ENCODE measurements at regions not wholly inside any gene's neighbourhood (a gene's known extent, or its start where the extent isn't known, plus 50 kb on each side); places are given as distances from the start of the nearest gene placed in this dataset.

GRCh38 chr2:196473617-196474016 is 165.9 kb upstream of the CCDC150 start:
- WGBS, 4 donors, result 27 to 30% (median 28%) methylated on average over 3 of the region's 3 CpGs
- H3K4me3 ChIP-seq, result no peak overlapping the region
- intact Hi-C loops (cut with DNase I), result no loop called here
- no peaks in the 10 kb centered on the region for H3K27me3 ChIP-seq
- H3K36me3 ChIP-seq (replicated peaks in 1 of 2), result no peaks in the 10 kb centered on the region
- no peaks in the 10 kb centered on the region for H3K9me3 ChIP-seq (replicated peaks in 1 of 3)
- TF ChIP-seq POLR2A (IDR thresholded peaks at IDR 0.05) (no peak), CTCF (IDR thresholded peaks at IDR 0.05) (no peak)
- H3K4me1 ChIP-seq (replicated peaks in 1 of 2), result no peaks in the 10 kb centered on the region
- H3K27ac ChIP-seq, result no peak overlapping the region
- no peak for DNase-seq

DNA sequence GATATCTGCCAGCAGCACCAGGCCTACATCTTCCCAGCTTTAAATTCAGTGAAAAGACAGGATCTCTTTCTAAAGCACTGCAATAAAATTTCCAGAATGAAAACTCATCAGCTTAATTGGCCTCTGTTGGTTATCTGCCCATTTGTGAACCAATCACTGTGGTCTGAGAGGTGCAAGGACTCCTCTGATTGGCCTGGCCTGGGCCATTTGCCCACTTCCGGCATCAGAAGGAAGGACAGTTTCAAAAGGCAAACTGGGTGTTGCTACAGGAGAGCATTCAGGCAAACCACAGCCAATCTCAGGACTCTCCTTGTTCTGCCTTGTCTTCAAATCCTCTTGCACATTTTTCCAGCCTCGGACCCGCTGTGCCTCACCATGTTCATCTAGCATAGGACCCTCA is 163.9 kb upstream of the CCDC150 start:
- Histone ChIP-seq H3K4me3 (no peak overlapping the region), H3K9me3 (replicated peaks in 1 of 3) (no peaks in the 10 kb centered on the region), H3K36me3 (replicated peaks in 1 of 2) (no peaks in the 10 kb centered on the region), H3K4me1 (replicated peaks in 1 of 2) (no peaks in the 10 kb centered on the region), H3K27ac (no peak overlapping the region), H3K27me3 (no peaks in the 10 kb centered on the region)
- no peak for TF ChIP-seq CTCF (IDR thresholded peaks at IDR 0.05)
- TF ChIP-seq POLR2A (IDR thresholded peaks at IDR 0.05), result no peak
- 90 to 96% (median 94%) methylated on average over 3 of the region's 3 CpGs for WGBS, 4 donors
- DNase-seq, result no peak
- intact Hi-C loops (cut with DNase I), result no loop called here

DNA sequence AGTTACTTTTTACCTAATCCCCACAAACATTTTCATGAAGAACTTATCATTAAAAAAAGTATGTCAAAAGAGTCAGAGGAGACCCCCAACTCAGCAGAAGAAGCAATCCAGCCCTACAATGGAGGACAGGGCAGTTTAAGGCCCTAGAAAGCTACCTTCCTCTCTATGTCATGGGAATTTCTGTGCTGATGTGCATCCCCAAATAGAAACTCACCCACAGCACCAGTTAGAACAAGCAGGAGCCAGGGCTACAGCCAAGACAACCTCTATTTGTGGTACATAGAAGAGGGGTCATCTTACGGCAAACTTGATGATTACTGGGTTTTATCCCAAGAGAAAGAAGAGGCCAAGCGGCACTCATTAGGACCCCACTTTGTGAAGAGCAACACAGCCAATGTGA is 160.9 kb upstream of the CCDC150 start:
- intact Hi-C loops (cut with DNase I), result no loop called here
- WGBS, 4 donors, result 90 to 100% (median 95%) methylated on average over 2 of the region's 2 CpGs
- TF ChIP-seq CTCF (IDR thresholded peaks at IDR 0.05) (no peak), POLR2A (IDR thresholded peaks at IDR 0.05) (no peak)
- Histone ChIP-seq H3K4me1 (replicated peaks in 1 of 2) (no peaks in the 10 kb centered on the region), H3K4me3 (no peak overlapping the region), H3K27ac (no peak overlapping the region), H3K27me3 (no peaks in the 10 kb centered on the region), H3K9me3 (replicated peaks in 1 of 3) (no peaks in the 10 kb centered on the region), H3K36me3 (replicated peaks in 1 of 2) (no peaks in the 10 kb centered on the region)
- DNase-seq, result no peak

DNA sequence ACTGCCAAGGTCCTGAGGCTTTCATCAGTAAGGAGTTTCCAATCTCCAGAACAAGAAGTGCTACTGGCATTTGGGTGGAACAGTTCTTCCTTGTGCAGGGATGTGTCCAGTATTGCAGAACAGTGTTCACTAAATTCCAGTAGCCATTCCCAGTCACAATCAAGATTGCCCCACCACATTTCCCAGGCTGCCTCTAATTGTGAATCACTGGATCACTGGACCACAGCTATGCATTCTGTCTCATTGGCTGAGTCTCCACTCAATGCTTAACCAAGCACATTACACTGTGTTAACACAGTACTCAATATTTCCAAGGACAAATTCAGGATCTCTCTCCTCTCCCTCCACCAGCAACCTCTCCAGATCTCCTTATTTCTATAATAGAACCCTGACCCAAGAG is 160.2 kb upstream of the CCDC150 start:
- Histone ChIP-seq H3K27me3 (no peaks in the 10 kb centered on the region), H3K27ac (no peak overlapping the region), H3K9me3 (replicated peaks in 1 of 3) (no peaks in the 10 kb centered on the region), H3K4me1 (replicated peaks in 1 of 2) (no peaks in the 10 kb centered on the region), H3K4me3 (no peak overlapping the region), H3K36me3 (replicated peaks in 1 of 2) (no peaks in the 10 kb centered on the region)
- TF ChIP-seq CTCF (IDR thresholded peaks at IDR 0.05) (no peak), POLR2A (IDR thresholded peaks at IDR 0.05) (no peak)
- intact Hi-C loops (cut with DNase I), result no loop called here
- no peak for DNase-seq

All from adrenal gland (tissue), 9 donors.